IMR-90 (cell line): ENCODE measurements at regions not wholly inside any gene's neighbourhood (a gene's known extent, or its start where the extent isn't known, plus 50 kb on each side); places are given as distances from the start of the nearest gene placed in this dataset.

Experiments used
- ATAC-seq: fragments of 200-7000 bp; cut with Tn5 transposase; 2 replicates; pipeline ENCODE4 v1.9.1; 2020; ENCODE audit warnings: low read depth, mild to moderate bottlenecking, moderate library complexity
- BruUV-seq: library from RNA; stranded (reverse); fragments of 400-500 nt; replicated peaks from 2 replicates; lab custom pipeline; 2021; lab: Mats Ljungman, UMichigan
- CTCF ChIA-PET: fragments of 300-600 bp; formaldehyde crosslinking; extraction: SDS; loops from one replicate; lab custom pipeline; 2021; ENCODE audit warnings: antibody characterized with exemption; lab: Yijun Ruan, JAX
- POLR2A ChIA-PET: fragments of 300-600 bp; sonication (Branson Sonifier 250); formaldehyde crosslinking; loops from one replicate; lab custom pipeline; 2022; ENCODE audit warnings: antibody characterized with exemption; ENCODE audit not compliant: unreplicated experiment; lab: Charles Lee
- DNase-seq: peaks from one replicate; pipeline ENCODE4 v3.0.0; 2013
- H2AFZ ChIP-seq: replicated peaks from 2 replicates; pipeline ENCODE3; 2013; ENCODE audit warnings: low read length, mild to moderate bottlenecking; ENCODE audit not compliant: poor library complexity
- H2AK5ac ChIP-seq: 2 replicates; pipeline ENCODE4 v1.6.1; 2013; ENCODE audit warnings: low read depth, low read length, inconsistent platforms
- H2AK9ac ChIP-seq: replicated peaks from 2 replicates; pipeline ENCODE3; 2013; ENCODE audit warnings: mild to moderate bottlenecking, low read depth, low read length, moderate library complexity; ENCODE audit not compliant: poor library complexity
- H2BK120ac ChIP-seq: 2 replicates; pipeline ENCODE4 v1.6.1; 2013; ENCODE audit warnings: low read depth, low read length, inconsistent platforms
- H2BK15ac ChIP-seq: 3 replicates; pipeline ENCODE4 v1.6.1; 2013; ENCODE audit warnings: low read depth, low read length, inconsistent platforms
- H2BK20ac ChIP-seq: 2 replicates; pipeline ENCODE4 v1.6.1; 2013; ENCODE audit warnings: low read depth, mild to moderate bottlenecking, inconsistent platforms, low read length, moderate library complexity
- H2BK5ac ChIP-seq: 2 replicates; pipeline ENCODE4 v1.6.1; 2013; ENCODE audit warnings: mild to moderate bottlenecking, low read depth, low read length, inconsistent platforms; ENCODE audit not compliant: poor library complexity, severe bottlenecking
- H3K14ac ChIP-seq: replicated peaks from 2 replicates; pipeline ENCODE4 v1.6.1; 2013; ENCODE audit warnings: low read depth, low read length, inconsistent platforms
- H3K18ac ChIP-seq: 2 replicates; pipeline ENCODE4 v1.6.1; 2013; ENCODE audit warnings: low read depth, low read length, control low read depth
- H3K23ac ChIP-seq: 2 replicates; pipeline ENCODE4 v1.6.1; 2013; ENCODE audit warnings: low read depth, low read length, inconsistent platforms
- H3K27ac ChIP-seq: 2 replicates; pipeline ENCODE4 v1.5.1; 2013; ENCODE audit warnings: mild to moderate bottlenecking, control low read depth, low read length; ENCODE audit not compliant: insufficient read depth
- H3K27me3 ChIP-seq: 2 replicates; pipeline ENCODE4 v1.6.1; 2013; ENCODE audit warnings: low read length; ENCODE audit not compliant: control insufficient read depth, insufficient read depth
- H3K36me3 ChIP-seq: 2 replicates; pipeline ENCODE4 v1.6.1; 2013; ENCODE audit warnings: low read length, mixed read lengths; ENCODE audit not compliant: control insufficient read depth, insufficient read depth
- H3K4ac ChIP-seq: 2 replicates; pipeline ENCODE4 v1.6.1; 2013; ENCODE audit warnings: low read depth, low read length, inconsistent platforms
- H3K4me1 ChIP-seq: 2 replicates; pipeline ENCODE4 v1.6.1; 2013; ENCODE audit warnings: low read length, mixed read lengths; ENCODE audit not compliant: control insufficient read depth, insufficient read depth
- H3K4me2 ChIP-seq: 2 replicates; pipeline ENCODE4 v1.6.1; 2013; ENCODE audit warnings: low read depth, mild to moderate bottlenecking, control low read depth, low read length, moderate library complexity
- H3K4me3 ChIP-seq: 2 replicates; pipeline ENCODE4 v1.5.1; 2013; ENCODE audit warnings: low read depth, mild to moderate bottlenecking, control low read depth, low read length, moderate library complexity; ENCODE audit not compliant: insufficient read depth
- H3K56ac ChIP-seq: 2 replicates; pipeline ENCODE4 v1.6.1; 2013; ENCODE audit warnings: low read length, inconsistent platforms; ENCODE audit not compliant: insufficient read depth; ENCODE audit errors: extremely low read depth
- H3K79me1 ChIP-seq, 2 experiments: 2 replicates each; pipeline ENCODE4 v1.6.1; 2013; ENCODE audit warnings: low read length in 2 of 2, inconsistent platforms in 1 of 2, low read depth in 1 of 2
- H3K9ac ChIP-seq: 2 replicates; pipeline ENCODE4 v1.6.1; 2013; ENCODE audit warnings: low read depth, low read length, control low read depth
- H3K9me1 ChIP-seq: 2 replicates; pipeline ENCODE4 v1.6.1; 2013; ENCODE audit warnings: low read length, inconsistent platforms; ENCODE audit not compliant: insufficient read depth
- H3K9me3 ChIP-seq: 2 replicates; pipeline ENCODE4 v1.6.1; 2013; ENCODE audit warnings: low read length; ENCODE audit not compliant: control insufficient read depth, insufficient read depth
- H4K20me1 ChIP-seq: 2 replicates; pipeline ENCODE4 v1.6.1; 2013; ENCODE audit warnings: low read length, inconsistent platforms; ENCODE audit not compliant: insufficient read depth
- H4K5ac ChIP-seq: 2 replicates; pipeline ENCODE4 v1.6.1; 2013; ENCODE audit warnings: mild to moderate bottlenecking, low read depth, low read length, control low read depth
- H4K8ac ChIP-seq, 2 experiments: 2 replicates each; pipeline ENCODE4 v1.6.1; 2013; ENCODE audit warnings: low read depth in 2 of 2, low read length in 2 of 2, control low read depth in 1 of 2, inconsistent platforms in 1 of 2
- H4K91ac ChIP-seq: 2 replicates; pipeline ENCODE4 v1.6.1; 2013; ENCODE audit warnings: low read depth, low read length, inconsistent platforms; ENCODE audit not compliant: insufficient read depth
- CHD1 ChIP-seq: IDR thresholded peaks from 2 replicates; pipeline ENCODE4 v1.6.1; 2012; ENCODE audit warnings: low read depth, low read length, improper control_type of control experiment
- WGBS, 2 experiments: methylation state at CpG; one replicate each; pipeline versions ENCODE4 v1.1.5 to v1.1.7; 2013; ENCODE audit warnings: missing lambda C conversion rate in 2 of 2; ENCODE audit not compliant: insufficient read length in 1 of 2; ENCODE audit errors: extremely low coverage in 2 of 2; 5-methylcytosine and 5-hydroxymethylcytosine counted together
- dilution Hi-C: fragments of 300-500 bp; cut with HindIII; formaldehyde crosslinking; loops from one replicate; pipeline ENCODE4 v1.14.3; 2018; ENCODE audit warnings: low sequenced_read_pairs; ENCODE audit not compliant: unreplicated experiment
- in situ Hi-C: fragments of 300-500 bp; cut with MboI; formaldehyde crosslinking; loops from 3 replicates; pipeline ENCODE4 v1.14.3; 2019; ENCODE audit warnings: low sequenced_read_pairs, inconsistent platforms, mixed read lengths
- intact Hi-C: fragments of 100-400 bp; cut with micrococcal nuclease; formaldehyde crosslinking; loops from 2 replicates; pipeline ENCODE4 v1.10.0; 2022

DNA sequence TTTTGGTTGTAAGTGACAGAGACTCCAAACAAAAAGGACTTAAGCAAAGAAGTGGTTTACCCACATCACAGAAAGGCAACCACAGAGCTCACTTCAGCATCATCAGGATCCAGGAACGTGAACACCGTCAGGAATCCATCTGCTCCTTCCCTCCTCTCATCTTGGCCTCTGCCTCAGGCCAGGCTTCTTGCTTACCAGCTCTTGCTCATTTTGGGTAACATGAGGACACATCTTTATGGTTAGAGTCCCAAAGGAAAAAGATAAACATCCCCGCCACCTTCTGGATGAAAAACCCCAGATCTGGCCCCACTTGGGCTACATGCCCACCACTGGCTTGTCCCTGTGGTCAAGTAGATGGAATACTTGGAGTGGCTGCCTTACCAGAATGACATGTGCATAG lies 176.8 kb upstream of the RPL34 start:
- no peak overlapping the region for H2BK120ac ChIP-seq
- H3K79me1 ChIP-seq: no peaks in the 10 kb centered on the region
- no peaks in the 10 kb centered on the region for H3K9me3 ChIP-seq
- peaks cover 14% of the 10 kb centered on the region for H3K27me3 ChIP-seq
- no peaks in the 10 kb centered on the region for H4K20me1 ChIP-seq
- H4K8ac ChIP-seq: no peak overlapping the region
- no peak overlapping the region for H3K56ac ChIP-seq
- no peak overlapping the region for H2BK15ac ChIP-seq
- no peaks in the 10 kb centered on the region for H3K4me1 ChIP-seq
- in situ Hi-C loops (no loop called here), dilution Hi-C loops (no loop called here), intact Hi-C loops (no loop called here)
- H4K5ac ChIP-seq: no peak overlapping the region
- no peak overlapping the region for H3K14ac ChIP-seq
- no peaks in the 10 kb centered on the region for H3K9me1 ChIP-seq
- no peak overlapping the region for H3K9ac ChIP-seq
- no peak overlapping the region for H2AFZ ChIP-seq
- no peak overlapping the region for H4K91ac ChIP-seq
- H3K4me3 ChIP-seq: no peak overlapping the region
- H2BK5ac ChIP-seq: no peak overlapping the region
- no peak for TF ChIP-seq CHD1
- H3K4me2 ChIP-seq: no peak overlapping the region
- no peak overlapping the region for H2BK20ac ChIP-seq
- H2AK9ac ChIP-seq: no peak overlapping the region
- no peak for DNase-seq
- no peak overlapping the region for H3K27ac ChIP-seq
- no peak overlapping the region for H3K4ac ChIP-seq
- BruUV-seq: no TSS peak
- no peak overlapping the region for H3K23ac ChIP-seq
- no peak overlapping the region for H2AK5ac ChIP-seq
- no peaks in the 10 kb centered on the region for H3K36me3 ChIP-seq
- no peak for ATAC-seq
- no peak overlapping the region for H3K18ac ChIP-seq
- no CpG with 5 or more reads among the region's 3 CpGs for WGBS, 2 experiments
- POLR2A ChIA-PET: no interaction called here
- CTCF ChIA-PET: no interaction called here
